ENCODE measurements at regions not wholly inside any gene's neighbourhood (a gene's known extent, or its start where the extent isn't known, plus 50 kb on each side); places are given as distances from the start of the nearest gene placed in this dataset.

DNA sequence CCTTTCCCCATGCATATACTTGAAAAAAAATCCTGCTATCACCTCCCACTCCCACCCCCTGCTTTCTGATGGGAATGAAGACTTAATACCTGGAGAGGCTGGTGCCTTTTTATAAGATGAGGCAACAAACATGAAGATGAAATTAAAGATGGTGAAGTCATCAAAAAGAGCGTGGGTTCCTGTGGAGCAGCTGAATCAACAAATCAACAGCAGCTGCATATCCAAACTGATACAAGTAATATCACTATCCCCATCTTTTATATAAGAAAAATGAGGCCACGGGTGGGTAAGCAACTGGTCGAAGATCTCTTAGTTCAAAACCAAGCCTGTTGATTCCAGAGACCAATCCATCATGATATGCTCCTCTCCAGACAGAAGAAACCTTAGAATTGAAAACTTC lies 268.5 kb downstream of the ENC1 start:
- DNase-seq = no peak

DNA sequence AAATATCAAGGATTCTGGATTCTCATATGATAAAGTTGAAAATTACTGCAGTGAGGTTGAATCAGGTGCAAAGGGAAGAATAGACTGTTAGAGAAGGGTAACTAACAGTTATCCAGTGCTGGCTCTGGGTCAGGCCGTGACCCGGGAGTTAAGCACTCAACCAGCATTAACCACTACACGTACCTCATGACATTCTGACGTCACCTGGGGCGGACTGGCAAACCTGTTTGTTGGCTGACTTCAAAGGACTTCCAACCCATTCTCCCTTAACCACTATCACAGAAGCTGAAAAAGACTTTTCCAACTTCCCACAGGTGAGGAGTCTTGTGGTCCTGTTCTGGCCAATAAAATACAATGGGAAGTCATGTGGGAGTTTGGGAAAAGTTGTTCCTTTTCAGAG lies 268.9 kb downstream of the ENC1 start:
- no peak for DNase-seq

DNA sequence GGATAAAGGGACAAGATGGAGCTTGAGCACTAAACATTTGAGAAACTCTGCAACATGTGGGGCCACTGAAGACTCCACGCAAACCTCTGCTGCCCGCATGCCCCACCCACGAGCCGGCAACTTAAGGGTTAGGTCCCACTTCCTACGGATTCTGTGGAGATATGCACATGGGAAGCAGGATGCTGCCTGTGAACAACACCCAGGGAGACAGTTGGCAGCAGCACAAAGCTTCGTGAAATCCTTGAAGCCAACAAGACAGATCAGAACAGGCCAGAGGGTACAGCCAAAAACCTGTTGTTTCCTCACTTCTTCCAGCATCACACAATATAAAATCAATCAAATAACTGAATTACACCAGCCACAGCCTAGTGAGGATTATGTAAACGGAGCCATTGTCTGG lies 270.4 kb downstream of the ENC1 start:
- no peak for DNase-seq

DNA sequence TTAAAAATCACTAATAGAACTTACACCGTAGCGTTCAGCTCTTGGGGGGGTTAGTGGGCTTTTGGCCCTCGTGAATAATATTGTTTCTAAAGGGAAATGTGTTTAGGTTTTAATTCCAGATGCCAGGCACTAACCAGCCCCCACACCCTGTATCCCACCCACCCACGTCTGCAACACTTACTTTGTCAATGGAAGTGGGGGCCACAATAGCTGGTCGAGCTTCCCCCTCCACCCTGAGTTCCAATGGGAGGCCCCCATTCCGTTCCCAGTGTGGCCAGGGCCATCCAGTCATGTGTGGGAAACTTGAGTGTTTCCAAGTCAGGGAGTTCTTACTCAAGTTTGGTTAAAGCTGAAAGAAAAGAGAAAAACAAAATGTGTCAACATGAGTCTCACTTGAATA lies 271.4 kb downstream of the ENC1 start:
- no peak for DNase-seq

DNA sequence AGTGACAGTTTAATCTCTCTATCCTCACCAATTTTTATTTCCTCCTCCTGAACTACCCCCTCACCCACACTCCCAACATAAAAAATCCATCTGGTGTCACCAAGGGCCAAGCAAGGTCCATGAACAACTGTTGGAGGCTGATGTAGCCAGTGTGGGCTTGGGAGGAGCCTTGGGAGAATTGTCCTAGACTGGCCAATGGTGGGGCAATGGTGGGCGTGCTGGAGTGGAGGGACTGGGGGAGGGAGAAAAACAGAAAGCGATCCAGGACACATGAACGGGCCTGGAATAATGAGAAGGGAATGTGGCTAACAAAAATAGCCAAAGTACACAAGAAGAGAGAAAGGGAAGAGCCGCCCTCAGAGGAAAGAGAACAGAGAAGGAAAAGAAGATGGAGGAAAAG lies 272.6 kb downstream of the ENC1 start:
- DNase-seq = no peak

DNA sequence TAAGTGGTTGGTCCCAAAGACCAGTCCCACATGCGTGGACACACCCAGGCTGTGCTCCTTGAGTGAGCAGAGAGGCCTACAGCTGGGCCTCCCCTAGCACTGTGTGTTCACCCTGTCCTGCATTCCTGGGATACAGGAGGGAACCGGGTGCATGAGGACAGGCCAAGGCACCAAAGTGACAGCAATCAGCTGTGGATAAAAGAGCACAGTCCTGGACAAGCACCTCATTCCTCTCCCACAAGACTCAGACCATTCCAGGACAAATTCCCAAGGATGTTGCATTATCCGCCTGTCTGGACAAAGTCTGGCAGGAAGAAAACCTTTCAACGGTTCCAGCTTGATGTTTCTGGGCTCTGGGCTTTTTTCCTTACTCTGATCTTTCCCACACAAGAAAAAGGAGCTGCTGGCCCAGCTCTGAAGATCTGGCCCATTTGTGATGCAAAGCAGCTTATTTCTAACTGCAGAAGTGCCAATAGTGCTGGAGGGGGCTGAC lies 273.2 kb downstream of the ENC1 start:
- DNase-seq = no peak

DNA sequence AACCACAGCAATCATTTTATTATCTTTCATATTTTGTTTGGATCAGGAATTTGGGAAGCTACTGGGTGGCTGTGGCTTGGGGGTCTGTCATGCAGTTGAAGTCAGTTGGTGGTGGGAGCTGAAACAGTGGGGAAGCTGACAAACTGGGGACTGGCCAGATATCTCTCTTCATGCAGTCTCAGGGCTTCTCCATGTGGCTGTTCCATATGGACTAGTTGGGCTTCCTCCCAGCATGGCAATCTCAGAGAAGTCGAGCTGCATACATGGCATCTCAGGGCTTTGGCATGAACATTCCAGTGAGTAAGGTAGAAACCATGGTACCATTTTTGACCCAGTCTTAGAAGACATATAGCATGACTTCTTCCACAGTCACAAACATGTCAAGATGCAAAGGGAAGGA lies 274.8 kb downstream of the ENC1 start:
- DNase-seq = no peak

DNA sequence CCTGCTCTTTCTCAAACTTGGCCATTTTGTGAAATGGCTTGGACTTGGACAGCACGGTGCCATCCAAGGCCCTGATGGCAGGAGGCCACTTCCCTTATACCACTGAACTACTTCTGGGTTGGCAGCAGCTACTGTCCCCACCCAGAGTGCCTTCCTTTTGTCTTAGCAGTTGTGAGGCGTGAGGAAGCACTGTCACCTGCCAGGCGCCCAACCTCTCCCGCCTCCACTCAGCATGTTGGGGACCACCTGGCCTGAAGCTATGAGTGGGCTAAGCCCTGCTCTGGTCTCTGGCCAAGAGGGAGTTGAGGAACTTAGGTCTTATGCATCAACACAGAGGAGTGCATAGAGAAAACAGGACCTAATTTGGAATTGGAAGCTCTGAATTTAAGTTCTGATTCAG lies 276.0 kb downstream of the ENC1 start:
- DNase-seq = no peak

DNA sequence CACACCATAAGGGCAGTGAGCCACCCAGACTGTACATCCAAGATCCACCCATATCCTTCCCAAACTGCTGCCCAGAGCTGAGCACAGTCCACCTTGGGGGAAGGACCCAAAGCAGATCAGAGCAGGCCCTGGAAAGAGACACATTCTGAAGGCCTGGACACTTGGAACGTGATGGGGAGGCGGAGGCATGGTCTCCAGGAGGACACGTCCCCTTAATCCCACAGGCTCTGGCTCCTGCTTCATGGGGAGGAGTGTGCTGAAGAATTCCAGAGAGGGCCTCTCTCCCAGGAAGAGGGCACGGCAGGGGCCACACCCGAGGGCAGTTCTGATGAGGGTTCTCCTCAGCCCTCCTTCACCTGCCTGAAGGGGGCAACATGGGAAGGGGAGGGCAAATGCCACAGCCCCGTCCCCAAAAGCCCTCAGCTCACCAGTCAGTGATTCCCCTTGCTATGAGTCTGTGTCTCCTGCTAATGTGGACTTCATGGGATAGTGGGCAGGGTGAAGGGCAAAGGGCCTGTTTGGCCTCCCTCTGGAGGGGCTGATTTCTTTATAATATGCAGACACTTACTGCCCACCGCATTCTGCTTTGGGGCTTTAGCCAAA lies 276.8 kb downstream of the ENC1 start:
- DNase-seq = no peak

DNA sequence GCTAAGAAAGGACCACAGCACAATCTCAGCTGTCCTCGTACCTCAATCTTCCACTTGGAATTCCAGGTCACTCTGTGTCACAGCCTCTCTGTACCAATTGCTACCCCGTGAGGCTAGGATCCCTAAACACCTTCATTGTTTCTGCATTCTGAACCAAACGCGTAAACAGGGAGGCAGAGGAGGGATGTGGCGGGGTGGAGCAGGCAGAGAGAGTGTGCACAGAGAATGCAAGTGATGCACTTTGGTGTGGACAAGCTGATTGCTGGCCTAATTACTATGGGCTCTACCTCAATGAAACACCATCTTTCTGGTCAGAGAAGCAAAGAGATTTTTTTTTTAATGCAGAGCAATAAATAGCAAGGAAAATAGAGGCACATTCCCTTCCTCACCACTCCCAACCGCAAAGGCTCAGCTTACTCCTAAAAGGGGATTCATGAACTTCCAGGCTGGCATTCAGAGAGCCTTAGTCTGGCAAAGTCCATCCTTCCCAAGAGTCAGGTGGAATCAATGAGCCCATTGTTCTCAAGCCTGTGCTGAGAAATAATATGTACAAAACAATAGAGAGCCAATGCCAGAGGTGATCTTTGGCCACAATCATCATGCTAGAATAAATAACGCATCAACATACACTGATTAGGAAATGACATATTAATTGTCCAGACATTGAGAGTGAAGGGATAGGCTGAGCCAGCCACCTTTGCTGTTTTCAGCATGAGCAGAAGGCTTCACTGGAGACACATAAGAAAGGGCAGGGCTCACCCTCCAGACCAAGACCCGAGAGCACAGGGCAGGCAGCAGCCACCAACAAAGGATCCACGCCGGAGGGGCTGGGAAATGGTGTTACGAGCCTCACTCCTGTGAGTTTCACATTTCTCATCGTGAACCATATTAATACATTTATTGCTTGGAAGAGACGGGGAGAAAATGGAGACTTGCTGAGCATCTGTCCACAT lies 278.8 kb downstream of the ENC1 start:
- no peak for DNase-seq

DNA sequence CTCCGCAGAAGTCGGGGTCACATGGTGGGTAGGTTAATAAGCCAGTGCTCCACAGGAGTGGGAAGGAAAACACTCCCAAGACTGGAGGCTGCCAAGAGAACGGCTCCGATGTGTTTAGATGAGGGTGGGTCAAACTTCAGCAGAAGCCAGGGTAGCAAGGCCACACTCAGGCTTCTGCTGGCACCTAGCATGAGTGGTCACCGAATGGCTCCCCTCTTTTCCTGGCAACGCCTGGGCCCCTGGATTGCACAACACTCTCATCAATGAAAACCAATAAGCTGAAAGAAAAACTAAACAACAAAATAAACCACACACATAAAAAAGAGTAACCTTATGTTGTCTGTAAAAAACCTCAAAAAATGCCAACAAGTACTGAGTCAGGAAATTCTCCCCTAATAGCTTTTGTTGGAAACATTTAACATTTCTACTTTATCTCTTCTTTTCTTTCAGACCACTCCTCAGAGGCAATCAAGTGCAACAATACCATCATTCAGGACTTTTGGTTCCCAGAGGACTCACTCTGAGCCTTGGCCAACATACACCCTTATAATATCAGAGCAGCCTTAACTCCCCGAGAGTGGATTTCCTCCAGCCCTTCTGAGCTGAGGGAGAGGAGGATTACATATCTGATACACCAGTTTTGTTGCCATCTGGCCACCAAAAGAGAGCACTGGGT lies 279.9 kb downstream of the ENC1 start:
- no peak for DNase-seq

DNA sequence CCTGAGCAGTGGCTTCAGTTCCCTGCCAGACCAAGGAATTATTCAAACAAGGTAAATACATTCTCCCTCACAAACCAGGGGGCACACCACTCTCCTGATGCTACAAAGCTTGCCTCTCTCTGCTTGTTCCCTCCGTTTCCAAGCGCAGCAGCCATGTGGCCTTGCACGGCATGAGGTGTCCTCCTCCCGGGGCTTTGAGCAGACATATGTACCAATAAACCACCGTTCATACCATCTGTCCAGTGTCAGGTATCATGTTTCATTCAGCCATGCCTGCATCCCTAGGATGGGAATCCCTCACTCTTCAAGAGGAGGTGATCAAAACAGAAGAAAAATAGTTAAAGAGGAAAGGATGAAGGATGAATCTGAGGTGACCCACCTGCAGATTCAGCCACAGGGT lies 282.7 kb downstream of the ENC1 start:
- DNase-seq = no peak

DNA sequence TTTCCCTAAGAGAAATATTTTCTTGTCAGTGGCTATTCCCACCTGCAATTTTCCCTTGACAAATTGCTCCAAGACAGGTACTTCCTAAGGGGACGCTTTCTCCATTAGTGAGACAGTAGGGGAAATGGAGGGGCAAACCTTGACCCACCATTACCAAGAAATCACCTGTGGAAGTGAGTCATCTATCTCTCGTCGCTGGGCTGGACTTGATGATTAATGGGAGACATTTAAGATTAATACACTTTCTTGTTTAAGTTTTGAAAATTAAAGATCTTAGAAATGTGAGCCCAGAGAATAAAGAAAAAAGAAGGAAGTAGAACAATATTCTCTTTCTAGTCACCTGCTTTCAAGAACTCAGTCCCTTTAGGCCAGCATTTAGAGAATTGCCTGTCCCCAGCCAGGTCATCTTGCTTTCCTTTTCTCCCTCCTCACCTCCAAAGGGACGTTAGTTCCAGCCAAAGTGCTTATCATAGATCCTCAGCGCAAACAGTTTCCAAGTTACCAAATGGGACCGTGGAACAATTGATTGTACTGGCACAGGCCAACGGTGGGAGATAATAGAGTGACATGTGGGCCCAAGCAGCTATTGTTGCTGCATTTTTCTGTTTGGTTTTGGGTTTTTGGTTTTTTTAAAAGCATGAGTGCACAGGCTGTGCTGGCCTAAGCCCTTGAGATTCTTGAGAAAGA lies 284.4 kb downstream of the ENC1 start:
- DNase-seq = no peak

DNA sequence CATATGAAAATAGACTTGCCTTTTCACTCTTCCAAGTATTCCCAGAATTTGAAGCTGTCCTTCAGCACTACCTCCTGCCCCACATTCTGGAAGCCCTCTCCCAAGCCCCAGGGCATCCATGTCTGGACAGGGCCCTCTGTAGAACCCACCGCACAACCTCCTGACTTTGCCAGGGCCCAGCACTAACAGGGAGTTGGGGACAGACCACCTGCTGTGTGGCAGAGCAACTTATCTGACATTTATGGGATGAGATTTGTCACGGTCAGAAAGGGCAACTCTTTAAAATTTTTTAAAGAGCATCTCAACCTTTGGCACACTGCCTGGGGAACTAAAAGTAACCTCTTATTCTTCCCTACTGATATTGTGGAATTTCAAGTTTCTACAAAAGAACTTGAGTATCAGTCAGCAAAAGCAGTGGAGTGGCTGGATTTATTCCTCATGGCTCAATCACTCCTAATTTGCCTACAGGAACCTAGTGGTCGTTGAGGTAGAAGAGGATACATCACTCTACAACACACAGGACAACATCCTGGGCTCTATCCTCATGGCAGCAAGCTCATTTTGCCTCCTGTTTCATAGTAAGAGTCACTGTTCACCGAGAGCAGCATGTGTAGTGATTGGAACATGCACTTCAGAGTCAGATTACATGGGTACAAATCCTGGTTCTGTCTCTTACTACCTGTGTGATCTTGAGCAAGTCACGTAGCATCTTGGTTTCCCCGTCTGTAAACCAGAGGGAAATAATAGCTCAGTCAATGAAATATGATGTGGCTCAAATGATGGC lies 285.3 kb downstream of the ENC1 start:
- DNase-seq = no peak

DNA sequence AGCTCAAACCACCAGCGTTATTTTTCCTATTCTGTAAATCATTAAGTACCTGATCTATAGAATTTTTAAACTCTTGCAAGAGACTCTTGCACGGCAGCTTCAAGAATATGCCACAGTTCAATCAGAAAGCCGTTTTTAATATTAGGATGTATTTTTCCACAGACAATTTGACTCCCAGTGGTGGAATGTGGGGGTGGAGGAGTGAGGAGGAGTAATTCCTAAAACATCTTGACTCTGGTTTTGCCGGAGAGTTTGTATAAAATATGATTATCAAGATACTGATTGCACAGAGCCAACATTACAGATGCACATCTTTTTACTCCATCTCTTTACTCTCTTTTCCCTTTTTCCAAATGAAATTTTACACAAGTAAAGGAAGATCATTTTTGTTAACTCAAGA lies 288.3 kb downstream of the ENC1 start:
- no peak for DNase-seq

DNA sequence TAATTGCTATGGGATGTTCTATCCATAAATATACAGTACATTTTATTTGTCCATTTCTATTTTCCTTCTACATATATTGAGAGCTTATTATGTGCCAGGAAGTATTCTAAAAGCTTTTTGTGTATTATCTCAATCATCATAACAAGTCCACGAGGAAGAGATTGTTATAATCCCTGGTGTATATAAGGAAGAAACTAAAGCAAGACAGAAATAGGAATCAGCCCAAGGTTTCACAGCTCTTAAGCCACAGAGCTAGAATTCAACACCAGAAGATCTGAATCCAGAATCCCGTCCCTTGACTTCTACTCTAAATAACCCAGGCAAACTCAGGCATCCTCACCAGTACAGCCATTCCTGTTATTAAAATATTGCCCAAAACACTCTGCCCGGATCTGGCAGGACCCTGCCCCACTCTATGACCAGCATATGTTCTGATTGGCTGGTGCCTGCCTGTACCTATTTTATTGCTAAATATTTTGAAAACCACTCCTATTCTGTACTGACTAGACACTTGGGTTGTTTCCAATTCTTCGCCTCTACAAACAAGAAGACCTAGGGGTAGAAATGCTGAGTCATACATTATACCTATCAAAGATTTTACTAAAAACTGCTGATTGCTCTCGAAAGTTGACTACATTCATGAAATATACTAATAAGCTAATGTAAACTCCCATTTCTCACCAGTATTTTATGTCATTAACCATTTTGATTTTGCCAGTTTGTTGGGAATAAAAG lies 297.4 kb downstream of the ENC1 start:
- DNase-seq = no peak

DNA sequence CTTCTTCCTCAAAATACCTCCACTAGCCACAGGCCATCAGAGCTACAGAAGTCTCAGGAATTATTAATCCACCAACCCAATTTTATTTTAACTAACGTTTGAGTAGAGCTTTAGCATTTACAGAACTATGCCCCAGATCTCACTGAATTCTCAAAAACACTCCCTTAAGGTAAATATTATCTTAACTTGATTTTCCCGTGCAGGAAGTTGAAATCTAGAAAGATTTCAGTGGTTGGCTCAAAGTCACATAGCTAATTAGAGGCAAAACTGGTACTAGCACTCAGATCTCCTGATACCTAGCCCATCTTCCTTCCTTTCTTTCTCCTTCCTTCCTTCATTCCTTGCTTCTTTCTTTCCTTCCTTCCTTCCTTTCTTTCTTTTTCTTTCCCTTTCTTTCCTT lies 298.3 kb downstream of the ENC1 start:
- no peak for DNase-seq

DNA sequence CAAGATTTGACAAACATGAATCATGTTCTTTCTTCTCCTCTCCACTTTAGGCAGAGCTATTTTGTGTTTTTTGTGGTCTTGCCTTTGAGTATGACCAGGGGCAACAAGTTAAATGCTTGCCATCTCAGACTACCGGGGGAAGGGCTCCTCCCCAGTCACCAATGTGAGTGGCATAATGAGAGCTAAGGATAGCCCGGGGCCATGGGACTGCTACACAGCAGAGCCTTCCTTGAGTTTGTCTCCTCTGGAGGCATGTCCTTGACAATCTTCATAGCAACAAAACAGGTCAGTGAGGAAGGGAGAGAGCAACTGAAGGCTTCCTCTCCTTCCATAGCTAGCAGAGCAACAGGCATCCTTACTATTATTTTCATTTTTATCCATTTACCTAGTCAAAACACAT lies 299.3 kb downstream of the ENC1 start:
- DNase-seq = no peak

DNA sequence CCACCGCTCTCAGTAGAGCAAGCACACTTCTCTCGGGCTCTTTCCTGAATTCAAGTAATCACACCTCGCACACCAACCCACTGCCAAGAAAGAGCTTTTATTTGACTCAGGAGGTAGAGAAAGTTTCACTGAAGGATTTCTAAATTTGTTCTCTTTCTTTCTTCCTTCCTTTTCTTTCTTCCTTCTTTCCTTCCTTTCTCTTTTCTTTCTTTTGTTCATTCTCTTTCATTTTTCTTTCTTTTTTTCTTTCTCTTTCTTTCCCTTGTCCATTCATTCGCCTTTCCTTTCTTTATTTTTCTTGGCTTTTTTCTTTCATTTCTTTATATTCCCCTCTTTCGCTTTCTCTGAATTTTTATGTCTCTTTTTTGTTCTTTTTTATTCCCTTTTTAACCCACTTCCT lies 300.1 kb downstream of the ENC1 start:
- no peak for DNase-seq

DNA sequence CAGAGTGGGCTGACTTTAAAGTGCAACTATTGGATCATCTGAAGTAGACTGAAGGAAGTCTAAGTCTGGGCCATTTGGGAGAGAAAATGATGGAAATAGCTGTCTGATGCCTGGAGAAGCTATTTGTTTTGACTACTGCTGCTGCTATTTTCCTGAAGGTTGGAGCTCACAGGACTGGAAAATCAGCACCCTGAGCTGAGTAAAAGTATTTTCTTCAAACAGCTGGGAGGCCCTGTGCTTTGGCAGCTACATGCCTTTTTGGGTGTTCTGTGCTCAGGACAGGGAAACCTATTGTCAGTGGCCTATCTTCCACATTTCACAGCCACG lies 302.6 kb downstream of the ENC1 start:
- DNase-seq = no peak

DNA sequence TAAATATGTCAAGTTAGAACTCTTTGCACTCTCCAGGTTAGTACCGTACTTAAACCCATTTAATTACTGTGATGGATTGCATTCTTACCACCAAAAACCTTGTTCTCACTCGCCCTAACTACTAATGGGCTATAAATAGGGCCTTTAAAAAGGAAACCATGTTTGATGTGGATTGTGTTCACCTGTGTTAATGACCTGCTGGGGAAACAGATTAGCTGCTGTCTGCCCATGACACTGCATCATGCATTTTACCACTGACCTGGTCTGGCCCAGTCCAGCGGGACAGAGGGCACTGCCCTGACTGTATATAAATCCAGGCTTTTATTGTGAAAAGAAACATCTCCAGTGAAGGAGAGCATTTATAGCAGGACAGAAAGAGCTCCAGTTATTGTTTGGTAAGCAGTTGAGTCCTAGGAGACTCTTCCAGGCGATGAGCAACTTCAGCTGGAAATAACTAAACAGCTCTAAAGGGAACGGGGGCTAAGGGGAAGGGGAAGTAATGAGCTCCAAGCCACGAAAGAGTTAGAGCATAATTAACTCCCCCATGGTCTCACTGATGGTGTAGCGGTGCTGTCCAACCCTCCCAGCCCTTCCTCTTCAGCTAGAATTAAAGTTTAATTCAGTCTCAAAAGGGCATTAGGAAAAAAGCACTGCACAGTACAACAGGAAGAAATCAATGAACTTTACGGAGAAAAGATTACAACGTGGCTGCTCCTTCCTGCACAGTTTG lies 303.1 kb downstream of the ENC1 start:
- no peak for DNase-seq

Data from CD4-positive, alpha-beta T cell treated with Interferon alpha-2 for 1 hour (primary cell).